ENCODE measurements at regions not wholly inside any gene's neighbourhood (a gene's known extent, or its start where the extent isn't known, plus 50 kb on each side); places are given as distances from the start of the nearest gene placed in this dataset.

GRCh38 chr5:54645882-54646355 is 128.4 kb downstream of the SNX18 start:
- DNase-seq (ENCODE audit: low read depth): no peak

- DNase-seq (ENCODE audit: low read depth): no peak
These were observed 126.7 kb downstream of the SNX18 start for GRCh38 chr5:54644226-54644625.

- DNase-seq (ENCODE audit: low read depth): no peak
These were observed 126.1 kb downstream of the SNX18 start for GRCh38 chr5:54643685-54644106.

- no peak for DNase-seq (ENCODE audit: low read depth)
These were observed 122.1 kb downstream of the SNX18 start for GRCh38 chr5:54639621-54640020.

GRCh38 chr5:54638106-54638505 is 120.5 kb downstream of the SNX18 start:
- DNase-seq (ENCODE audit: low read depth): no peak

GRCh38 chr5:54637654-54638053 is 120.1 kb downstream of the SNX18 start:
- no peak for DNase-seq (ENCODE audit: low read depth)

GRCh38 chr5:54634089-54634488 is 116.5 kb downstream of the SNX18 start:
- DNase-seq (ENCODE audit: low read depth): no peak

GRCh38 chr5:54632131-54632701 is 114.7 kb downstream of the SNX18 start:
- DNase-seq (ENCODE audit: low read depth): no peak

- no peak for DNase-seq (ENCODE audit: low read depth)
These were observed 113.3 kb downstream of the SNX18 start for GRCh38 chr5:54630738-54631359.

- DNase-seq (ENCODE audit: low read depth): no peak
These were observed 111.6 kb downstream of the SNX18 start for GRCh38 chr5:54629115-54629514.

- no peak for DNase-seq (ENCODE audit: low read depth)
These were observed 110.5 kb downstream of the SNX18 start for GRCh38 chr5:54628050-54628449.

GRCh38 chr5:54626407-54626806 is 108.8 kb downstream of the SNX18 start:
- DNase-seq (ENCODE audit: low read depth): no peak

- DNase-seq (ENCODE audit: low read depth): no peak
These were observed 107.4 kb downstream of the SNX18 start for GRCh38 chr5:54624805-54625568.

GRCh38 chr5:54621709-54622108 is 104.2 kb downstream of the SNX18 start:
- no peak for DNase-seq (ENCODE audit: low read depth)

- no peak for DNase-seq (ENCODE audit: low read depth)
These were observed 103.5 kb downstream of the SNX18 start for GRCh38 chr5:54621048-54621447.

- no peak for DNase-seq (ENCODE audit: low read depth)
These were observed 102.8 kb downstream of the SNX18 start for GRCh38 chr5:54620141-54620933.

GRCh38 chr5:54619731-54620130 is 102.2 kb downstream of the SNX18 start:
- no peak for DNase-seq (ENCODE audit: low read depth)

GRCh38 chr5:54616518-54617220 is 99.1 kb downstream of the SNX18 start:
- DNase-seq (ENCODE audit: low read depth): no peak

- DNase-seq (ENCODE audit: low read depth): no peak
These were observed 98.5 kb downstream of the SNX18 start for GRCh38 chr5:54616031-54616430.

- no peak for DNase-seq (ENCODE audit: low read depth)
These were observed 97.8 kb downstream of the SNX18 start for GRCh38 chr5:54615381-54615780.

GRCh38 chr5:54612711-54613110 is 95.2 kb downstream of the SNX18 start:
- DNase-seq (ENCODE audit: low read depth): no peak
